ENCODE measurements at regions not wholly inside any gene's neighbourhood (a gene's known extent, or its start where the extent isn't known, plus 50 kb on each side); places are given as distances from the start of the nearest gene placed in this dataset.

DNA sequence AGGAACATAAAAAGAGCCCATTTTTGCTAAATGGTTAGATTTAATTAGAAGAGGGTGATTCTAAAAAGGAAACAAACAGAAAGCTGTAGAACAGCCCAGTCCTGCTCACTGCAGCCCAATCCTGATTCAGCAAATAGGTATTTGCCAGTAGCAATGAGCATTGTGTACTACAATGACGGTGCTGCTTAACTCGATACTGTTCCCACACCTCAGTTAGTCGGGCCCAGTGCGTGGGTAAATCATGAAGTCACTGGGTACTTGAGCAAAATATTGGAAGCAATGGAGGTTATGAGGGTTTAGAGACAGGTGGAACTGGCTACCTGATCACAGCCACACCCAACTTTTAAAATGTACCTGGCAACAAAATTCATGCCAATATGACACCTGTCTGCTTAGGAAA lies 101.5 kb upstream of the ADGRL2 start:
- no peak overlapping the region for H3K4me3 Mint-ChIP-seq (ENCODE audit: low read depth)
- peaks cover 19% of the 10 kb centered on the region for H3K4me1 Mint-ChIP-seq (ENCODE audit: low read depth)
- no peaks in the 10 kb centered on the region for H3K36me3 Mint-ChIP-seq (ENCODE audit: insufficient read depth)
- DNase-seq (ENCODE audit: low spot score, unreplicated experiment), result no peak
- peaks cover 4% of the 10 kb centered on the region for H3K27me3 Mint-ChIP-seq
- TF ChIP-seq, protein P1, sequence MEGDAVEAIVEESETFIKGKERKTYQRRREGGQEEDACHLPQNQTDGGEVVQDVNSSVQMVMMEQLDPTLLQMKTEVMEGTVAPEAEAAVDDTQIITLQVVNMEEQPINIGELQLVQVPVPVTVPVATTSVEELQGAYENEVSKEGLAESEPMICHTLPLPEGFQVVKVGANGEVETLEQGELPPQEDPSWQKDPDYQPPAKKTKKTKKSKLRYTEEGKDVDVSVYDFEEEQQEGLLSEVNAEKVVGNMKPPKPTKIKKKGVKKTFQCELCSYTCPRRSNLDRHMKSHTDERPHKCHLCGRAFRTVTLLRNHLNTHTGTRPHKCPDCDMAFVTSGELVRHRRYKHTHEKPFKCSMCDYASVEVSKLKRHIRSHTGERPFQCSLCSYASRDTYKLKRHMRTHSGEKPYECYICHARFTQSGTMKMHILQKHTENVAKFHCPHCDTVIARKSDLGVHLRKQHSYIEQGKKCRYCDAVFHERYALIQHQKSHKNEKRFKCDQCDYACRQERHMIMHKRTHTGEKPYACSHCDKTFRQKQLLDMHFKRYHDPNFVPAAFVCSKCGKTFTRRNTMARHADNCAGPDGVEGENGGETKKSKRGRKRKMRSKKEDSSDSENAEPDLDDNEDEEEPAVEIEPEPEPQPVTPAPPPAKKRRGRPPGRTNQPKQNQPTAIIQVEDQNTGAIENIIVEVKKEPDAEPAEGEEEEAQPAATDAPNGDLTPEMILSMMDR (IDR thresholded peaks at IDR 0.05; ENCODE audit: unreplicated experiment), result no peak
- H3K9me3 Mint-ChIP-seq (ENCODE audit: low read depth), result no peaks in the 10 kb centered on the region
- H3K27ac Mint-ChIP-seq, result no peak overlapping the region

DNA sequence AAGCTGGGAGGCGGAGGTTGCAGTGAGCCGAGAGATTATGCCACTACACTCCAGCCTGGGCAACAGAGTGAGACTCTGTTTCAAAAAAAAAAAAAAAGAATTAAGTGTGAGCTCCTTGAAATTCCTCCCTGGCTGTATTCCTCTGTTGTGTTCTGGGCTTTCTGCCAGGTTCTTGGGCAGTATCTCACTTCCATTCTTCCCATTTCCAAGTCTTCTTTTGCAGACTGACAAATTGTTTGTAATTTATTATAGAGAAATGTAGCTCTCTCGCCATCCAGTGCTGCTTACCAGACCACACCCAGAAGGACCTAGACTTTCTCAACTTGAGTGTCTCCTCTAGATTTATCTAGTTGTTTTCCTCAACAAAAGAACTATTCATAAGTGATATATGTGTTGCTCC lies 105.0 kb upstream of the ADGRL2 start:
- Mint-ChIP-seq H3K27me3 (peaks cover 4% of the 10 kb centered on the region), H3K4me1 (ENCODE audit: low read depth) (peaks cover 9% of the 10 kb centered on the region), H3K4me3 (ENCODE audit: low read depth) (no peak overlapping the region), H3K36me3 (ENCODE audit: insufficient read depth) (no peaks in the 10 kb centered on the region), H3K27ac (no peak overlapping the region), H3K9me3 (ENCODE audit: low read depth) (no peaks in the 10 kb centered on the region)
- TF ChIP-seq, protein P1 (IDR thresholded peaks at IDR 0.05; ENCODE audit: unreplicated experiment), result no peak
- no peak for DNase-seq (ENCODE audit: low spot score, unreplicated experiment)

DNA sequence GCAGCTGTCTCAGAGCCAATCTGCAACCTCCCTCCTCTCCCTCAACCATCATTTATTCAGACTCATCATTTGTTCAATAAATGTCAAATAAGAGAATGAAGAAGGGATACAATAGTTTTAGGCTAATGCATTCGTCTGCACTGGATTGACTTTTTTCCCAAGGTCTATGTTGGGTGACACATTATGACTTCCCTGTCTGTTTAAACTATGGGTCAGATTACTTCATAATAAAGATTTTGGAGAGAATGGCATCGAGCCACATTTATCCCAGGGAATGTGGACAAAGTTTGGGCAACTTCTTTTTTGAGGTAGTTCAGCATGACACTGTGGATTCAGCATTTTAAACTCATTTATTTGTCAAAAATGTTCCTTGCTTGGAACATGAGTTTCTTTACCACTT lies 107.4 kb upstream of the ADGRL2 start:
- Mint-ChIP-seq H3K27ac (no peak overlapping the region), H3K4me3 (ENCODE audit: low read depth) (no peak overlapping the region), H3K27me3 (no peaks in the 10 kb centered on the region), H3K4me1 (ENCODE audit: low read depth) (no peaks in the 10 kb centered on the region), H3K36me3 (ENCODE audit: insufficient read depth) (no peaks in the 10 kb centered on the region), H3K9me3 (ENCODE audit: low read depth) (peaks cover 3% of the 10 kb centered on the region)
- no peak for DNase-seq (ENCODE audit: low spot score, unreplicated experiment)
- TF ChIP-seq, protein P1 (IDR thresholded peaks at IDR 0.05; ENCODE audit: unreplicated experiment), result no peak

DNA sequence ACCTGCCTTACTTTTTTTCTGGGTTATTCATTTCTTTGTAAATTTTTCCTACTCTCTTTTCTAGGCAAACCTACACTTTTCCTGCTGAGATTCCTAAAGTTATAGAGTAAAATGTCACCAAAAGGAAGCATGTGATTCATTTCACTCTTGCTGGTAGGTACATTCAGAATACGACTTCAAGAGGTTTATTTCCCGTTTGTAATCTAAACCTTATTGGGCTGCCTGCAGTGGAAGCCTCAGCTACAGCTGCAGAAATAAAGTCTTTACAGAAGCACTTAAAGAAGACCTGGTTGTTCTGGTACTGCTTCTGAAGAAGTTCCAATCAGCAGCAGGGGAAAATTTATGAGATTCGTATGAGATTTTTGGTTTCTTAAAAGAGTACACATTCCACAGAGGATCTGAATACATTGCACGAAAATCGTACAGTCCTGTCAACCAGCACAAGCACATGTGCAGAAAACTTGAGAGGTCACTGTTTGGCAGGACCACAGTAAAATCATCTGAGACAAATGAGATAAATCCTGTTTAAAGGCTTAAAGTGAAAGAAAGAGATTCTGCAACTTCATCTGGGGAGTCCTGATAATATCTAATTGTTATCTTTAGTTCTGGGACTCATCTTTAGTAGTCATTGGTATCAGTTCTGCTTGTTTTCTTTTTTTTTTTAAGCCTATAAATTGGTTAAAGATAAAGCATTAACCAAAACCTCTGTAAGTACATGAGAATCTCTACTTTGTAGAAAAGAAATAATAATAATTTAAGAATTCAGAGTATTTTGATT lies 109.9 kb upstream of the ADGRL2 start:
- H3K36me3 Mint-ChIP-seq (ENCODE audit: insufficient read depth), result peaks cover 1% of the 10 kb centered on the region
- DNase-seq (ENCODE audit: low spot score, unreplicated experiment), result no peak
- H3K4me3 Mint-ChIP-seq (ENCODE audit: low read depth), result no peak overlapping the region
- H3K27ac Mint-ChIP-seq, result no peak overlapping the region
- TF ChIP-seq, protein P1 (IDR thresholded peaks at IDR 0.05; ENCODE audit: unreplicated experiment), result no peak
- no peaks in the 10 kb centered on the region for H3K27me3 Mint-ChIP-seq
- peaks cover 24% of the 10 kb centered on the region for H3K9me3 Mint-ChIP-seq (ENCODE audit: low read depth)
- no peaks in the 10 kb centered on the region for H3K4me1 Mint-ChIP-seq (ENCODE audit: low read depth)

DNA sequence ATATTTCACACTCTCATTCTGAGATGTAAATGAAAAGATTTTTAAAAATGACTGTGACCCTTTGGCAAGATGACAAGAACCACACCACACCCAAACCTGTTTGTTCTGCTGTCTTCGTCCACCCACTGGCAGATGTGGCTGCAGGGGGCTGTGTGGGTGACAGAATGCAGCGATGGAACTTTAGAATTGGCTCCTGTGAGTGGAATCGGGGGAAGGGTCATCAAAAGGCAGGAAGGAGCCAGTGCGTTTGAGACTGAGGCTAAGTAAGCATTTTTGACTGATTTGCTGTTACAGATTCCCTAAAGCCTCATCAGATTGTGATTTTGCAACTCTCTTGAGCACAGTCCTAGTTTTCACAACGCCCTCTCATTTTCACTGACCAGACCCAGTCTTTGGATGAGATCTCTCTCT lies 111.2 kb upstream of the ADGRL2 start:
- Mint-ChIP-seq H3K27ac (no peak overlapping the region), H3K4me1 (ENCODE audit: low read depth) (no peaks in the 10 kb centered on the region), H3K27me3 (no peaks in the 10 kb centered on the region), H3K9me3 (ENCODE audit: low read depth) (peaks cover 37% of the 10 kb centered on the region), H3K4me3 (ENCODE audit: low read depth) (no peak overlapping the region), H3K36me3 (ENCODE audit: insufficient read depth) (peaks cover 3% of the 10 kb centered on the region)
- TF ChIP-seq, protein P1 (IDR thresholded peaks at IDR 0.05; ENCODE audit: unreplicated experiment), result no peak
- DNase-seq (ENCODE audit: low spot score, unreplicated experiment), result no peak
